HG03575 (cell line): ENCODE measurements at regions not wholly inside any gene's neighbourhood (a gene's known extent, or its start where the extent isn't known, plus 50 kb on each side); places are given as distances from the start of the nearest gene placed in this dataset.

Experiments used
- ATAC-seq: cut with Tn5 transposase; IDR thresholded peaks from one replicate; pipeline ENCODE4 v1.9.1; 2021; ENCODE audit not compliant: unreplicated experiment, insufficient number of reproducible peaks, low FRiP score; ENCODE audit errors: extremely low read depth

GRCh38 chr4:35754047-35754446 is 490.3 kb downstream of the ARAP2 start:
- ATAC-seq: no peak

GRCh38 chr4:35757836-35758235 is 486.5 kb downstream of the ARAP2 start:
- no peak for ATAC-seq

GRCh38 chr4:35760807-35761206 is 483.5 kb downstream of the ARAP2 start:
- ATAC-seq: no peak

GRCh38 chr4:35771571-35771970 is 472.7 kb downstream of the ARAP2 start:
- no peak for ATAC-seq

- ATAC-seq: no peak
Measured at GRCh38 chr4:35772291-35772690, 472.0 kb downstream of the ARAP2 start.

- ATAC-seq: no peak
Measured at GRCh38 chr4:35789899-35790574, 454.3 kb downstream of the ARAP2 start.

GRCh38 chr4:35793045-35793722 is 451.1 kb downstream of the ARAP2 start:
- no peak for ATAC-seq

- no peak for ATAC-seq
Measured at GRCh38 chr4:35793766-35794165, 450.5 kb downstream of the ARAP2 start.

- no peak for ATAC-seq
Measured at GRCh38 chr4:35800669-35801068, 443.6 kb downstream of the ARAP2 start.

- ATAC-seq: no peak
Measured at GRCh38 chr4:35802644-35803043, 441.7 kb downstream of the ARAP2 start.

- ATAC-seq: no peak
Measured at GRCh38 chr4:35818520-35818919, 425.8 kb downstream of the ARAP2 start.

GRCh38 chr4:35820003-35820402 is 424.3 kb downstream of the ARAP2 start:
- no peak for ATAC-seq

- ATAC-seq: no peak
Measured at GRCh38 chr4:35824231-35824630, 420.1 kb downstream of the ARAP2 start.

- no peak for ATAC-seq
Measured at GRCh38 chr4:35835893-35836292, 408.4 kb downstream of the ARAP2 start.

- ATAC-seq: no peak
Measured at GRCh38 chr4:35836596-35836995, 407.7 kb downstream of the ARAP2 start.

- ATAC-seq: no peak
Measured at GRCh38 chr4:35867057-35867456, 377.3 kb downstream of the ARAP2 start.

GRCh38 chr4:35872273-35872672 is 372.0 kb downstream of the ARAP2 start:
- no peak for ATAC-seq

- ATAC-seq: no peak
Measured at GRCh38 chr4:35879479-35879878, 364.8 kb downstream of the ARAP2 start.

- no peak for ATAC-seq
Measured at GRCh38 chr4:35883108-35883507, 361.2 kb downstream of the ARAP2 start.

GRCh38 chr4:35884714-35885480 is 359.4 kb downstream of the ARAP2 start:
- no peak for ATAC-seq
